Spleen (tissue), 7 donors: ENCODE measurements at regions not wholly inside any gene's neighbourhood (a gene's known extent, or its start where the extent isn't known, plus 50 kb on each side); places are given as distances from the start of the nearest gene placed in this dataset.
"Not testable (repeated sequence)": the region's sequence is repeated elsewhere in the genome, so short reads cannot be mapped to it uniquely, and the experiment has no call there.

ENCODE experiments used
- POLR2A ChIP-seq, 3 donors: fragments of 450-650 bp; IDR thresholded peaks; one replicate each; pipeline ENCODE4 v1.5.1; 2017; ENCODE audit warnings: antibody characterized with exemption in 3 of 3, mild to moderate bottlenecking in 1 of 3
- POLR2AphosphoS5 ChIP-seq, 3 donors: sonication (generic); formaldehyde crosslinking; IDR thresholded peaks; one replicate each; pipeline ENCODE4 v1.5.1; 2017; ENCODE audit warnings: antibody characterized with exemption in 3 of 3
- TF ChIP-seq, protein P1 (sequence below), 11 experiments: fragments of 200-600 bp in 7 of 11; fragments of 450-650 bp in 4 of 11; sonication (generic) in 4 of 11; IDR thresholded peaks in 8 of 11; conservative IDR thresholded peaks in 3 of 11; 1 replicate in 7 of 11; 2 replicates in 4 of 11; pipeline versions ENCODE4 v1.4.0 to v1.8.0; 2016 to 2021; ENCODE audit warnings: antibody characterized with exemption in 11 of 11, inconsistent platforms in 4 of 11, mild to moderate bottlenecking in 1 of 11
- donor health status: DM: no; HTN: no; CAD: no; lungs with moderate emphysema.
- donor health status: DM: no; HTN: no; CAD: no.
- donor health status: DM: no; HTN: no; CAD: no.

DNA sequence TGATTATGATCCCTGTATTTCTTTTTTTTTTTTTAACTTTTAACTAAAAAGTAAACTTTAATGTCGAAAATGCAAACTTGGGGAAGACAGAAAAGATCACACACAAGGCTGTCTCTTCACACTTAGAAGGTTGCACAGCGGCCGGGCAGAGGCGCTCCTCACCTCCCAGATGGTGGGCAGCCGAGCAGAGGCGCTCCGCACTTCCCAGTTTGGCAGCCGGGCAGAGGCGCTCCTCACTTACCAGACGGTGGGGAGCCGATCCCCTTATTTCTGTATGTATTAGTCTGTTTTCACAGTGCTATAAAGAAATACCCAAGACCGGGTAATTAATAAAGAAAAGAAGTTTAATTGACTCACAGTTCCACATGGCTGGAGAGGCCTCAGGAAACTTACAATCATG lies 805.6 kb upstream of the SPRY2 start:
- TF ChIP-seq, protein P1, sequence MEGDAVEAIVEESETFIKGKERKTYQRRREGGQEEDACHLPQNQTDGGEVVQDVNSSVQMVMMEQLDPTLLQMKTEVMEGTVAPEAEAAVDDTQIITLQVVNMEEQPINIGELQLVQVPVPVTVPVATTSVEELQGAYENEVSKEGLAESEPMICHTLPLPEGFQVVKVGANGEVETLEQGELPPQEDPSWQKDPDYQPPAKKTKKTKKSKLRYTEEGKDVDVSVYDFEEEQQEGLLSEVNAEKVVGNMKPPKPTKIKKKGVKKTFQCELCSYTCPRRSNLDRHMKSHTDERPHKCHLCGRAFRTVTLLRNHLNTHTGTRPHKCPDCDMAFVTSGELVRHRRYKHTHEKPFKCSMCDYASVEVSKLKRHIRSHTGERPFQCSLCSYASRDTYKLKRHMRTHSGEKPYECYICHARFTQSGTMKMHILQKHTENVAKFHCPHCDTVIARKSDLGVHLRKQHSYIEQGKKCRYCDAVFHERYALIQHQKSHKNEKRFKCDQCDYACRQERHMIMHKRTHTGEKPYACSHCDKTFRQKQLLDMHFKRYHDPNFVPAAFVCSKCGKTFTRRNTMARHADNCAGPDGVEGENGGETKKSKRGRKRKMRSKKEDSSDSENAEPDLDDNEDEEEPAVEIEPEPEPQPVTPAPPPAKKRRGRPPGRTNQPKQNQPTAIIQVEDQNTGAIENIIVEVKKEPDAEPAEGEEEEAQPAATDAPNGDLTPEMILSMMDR (IDR thresholded peaks at IDR 0.05 in 8 of 11, conservative IDR thresholded peaks at IDR 0.05 in 3 of 11) = not testable (repeated sequence)
- TF ChIP-seq POLR2A, POLR2AphosphoS5 (IDR thresholded peaks at IDR 0.05): not testable (repeated sequence)
